Colonic mucosa (tissue), 4 donors: ENCODE measurements at regions not wholly inside any gene's neighbourhood (a gene's known extent, or its start where the extent isn't known, plus 50 kb on each side); places are given as distances from the start of the nearest gene placed in this dataset.

Experiments
- DNase-seq: peaks from one replicate; pipeline ENCODE4 v3.0.0-alpha.2; 2020
- H3K27ac ChIP-seq: fragments of 200-600 bp; one replicate; pipeline ENCODE4 v1.8.0; 2021
- H3K27me3 ChIP-seq: fragments of 200-600 bp; one replicate; pipeline ENCODE4 v1.8.0; 2021
- H3K36me3 ChIP-seq: fragments of 200-600 bp; one replicate; pipeline ENCODE4 v1.8.0; 2021
- H3K4me1 ChIP-seq: fragments of 200-600 bp; one replicate; pipeline ENCODE4 v1.8.0; 2021; ENCODE audit warnings: mild to moderate bottlenecking
- H3K4me3 ChIP-seq: fragments of 200-600 bp; one replicate; pipeline ENCODE4 v1.8.0; 2021
- H3K9ac ChIP-seq, 2 donors: one replicate each; pipeline ENCODE4 v1.7.0; 2013; ENCODE audit warnings: control low read depth in 2 of 2, low read depth in 2 of 2, low read length in 2 of 2
- H3K9me3 ChIP-seq: fragments of 200-600 bp; one replicate; pipeline ENCODE4 v1.8.0; 2021
- CTCF ChIP-seq: fragments of 200-600 bp; IDR thresholded peaks from one replicate; pipeline ENCODE4 v1.8.0; 2022; ENCODE audit warnings: antibody characterized with exemption, mild to moderate bottlenecking
- intact Hi-C: fragments of 100-400 bp; cut with DNase I; formaldehyde crosslinking; loops from one replicate; pipeline ENCODE4 v1.14.1; 2022
- donor health status: healthy.
- donor health status: DM: no; HTN: no; CAD: no.
- donor health status: DM: no; HTN: no; CAD: no.

- no peaks in the 10 kb centered on the region for H3K9me3 ChIP-seq
- TF ChIP-seq CTCF, result no peak
- no peaks in the 10 kb centered on the region for H3K27me3 ChIP-seq
- H3K36me3 ChIP-seq, result no peaks in the 10 kb centered on the region
- no peak overlapping the region for H3K9ac ChIP-seq
- H3K4me3 ChIP-seq, result no peak overlapping the region
- intact Hi-C loops, result no loop called here
- H3K27ac ChIP-seq, result no peak overlapping the region
- no peaks in the 10 kb centered on the region for H3K4me1 ChIP-seq
- no peak for DNase-seq
Observed at GRCh38 chr2:49371128-49371701, 216.9 kb upstream of the FSHR start.

GRCh38 chr2:49369650-49370049 is 215.3 kb upstream of the FSHR start:
- Histone ChIP-seq H3K9ac (no peak overlapping the region), H3K4me3 (no peak overlapping the region), H3K4me1 (no peaks in the 10 kb centered on the region)

GRCh38 chr2:49369101-49369500 is 214.8 kb upstream of the FSHR start:
- H3K9me3 ChIP-seq, result no peaks in the 10 kb centered on the region
- H3K36me3 ChIP-seq, result no peaks in the 10 kb centered on the region
- no peak for DNase-seq
- no peaks in the 10 kb centered on the region for H3K27me3 ChIP-seq
- TF ChIP-seq CTCF, result no peak
- H3K4me1 ChIP-seq, result no peaks in the 10 kb centered on the region
- no peak overlapping the region for H3K9ac ChIP-seq
- no peak overlapping the region for H3K4me3 ChIP-seq
- no peak overlapping the region for H3K27ac ChIP-seq
- intact Hi-C loops, result no loop called here

More at GRCh38 chr2:49369650-49370049, 215.3 kb upstream of the FSHR start:
- Histone ChIP-seq H3K27me3 (no peaks in the 10 kb centered on the region), H3K36me3 (no peaks in the 10 kb centered on the region), H3K27ac (no peak overlapping the region), H3K9me3 (no peaks in the 10 kb centered on the region)
- intact Hi-C loops, result no loop called here
- DNase-seq, result no peak
- no peak for TF ChIP-seq CTCF

GRCh38 chr2:49367003-49367402 is 212.7 kb upstream of the FSHR start:
- intact Hi-C loops, result no loop called here
- no peaks in the 10 kb centered on the region for H3K4me1 ChIP-seq
- no peaks in the 10 kb centered on the region for H3K9me3 ChIP-seq
- DNase-seq, result no peak
- H3K27me3 ChIP-seq, result no peaks in the 10 kb centered on the region
- H3K9ac ChIP-seq, result no peak overlapping the region
- TF ChIP-seq CTCF, result no peak
- H3K27ac ChIP-seq, result no peak overlapping the region
- no peak overlapping the region for H3K4me3 ChIP-seq
- no peaks in the 10 kb centered on the region for H3K36me3 ChIP-seq

GRCh38 chr2:49360407-49360767 is 206.1 kb upstream of the FSHR start:
- H3K36me3 ChIP-seq, result no peaks in the 10 kb centered on the region
- H3K4me3 ChIP-seq, result no peak overlapping the region
- no peaks in the 10 kb centered on the region for H3K27me3 ChIP-seq
- DNase-seq, result no peak
- intact Hi-C loops, result no loop called here
- no peaks in the 10 kb centered on the region for H3K4me1 ChIP-seq
- H3K27ac ChIP-seq, result no peak overlapping the region
- no peak overlapping the region for H3K9ac ChIP-seq
- TF ChIP-seq CTCF, result no peak
- H3K9me3 ChIP-seq, result no peaks in the 10 kb centered on the region
